ENCODE measurements at regions not wholly inside any gene's neighbourhood (a gene's known extent, or its start where the extent isn't known, plus 50 kb on each side); places are given as distances from the start of the nearest gene placed in this dataset.

DNA sequence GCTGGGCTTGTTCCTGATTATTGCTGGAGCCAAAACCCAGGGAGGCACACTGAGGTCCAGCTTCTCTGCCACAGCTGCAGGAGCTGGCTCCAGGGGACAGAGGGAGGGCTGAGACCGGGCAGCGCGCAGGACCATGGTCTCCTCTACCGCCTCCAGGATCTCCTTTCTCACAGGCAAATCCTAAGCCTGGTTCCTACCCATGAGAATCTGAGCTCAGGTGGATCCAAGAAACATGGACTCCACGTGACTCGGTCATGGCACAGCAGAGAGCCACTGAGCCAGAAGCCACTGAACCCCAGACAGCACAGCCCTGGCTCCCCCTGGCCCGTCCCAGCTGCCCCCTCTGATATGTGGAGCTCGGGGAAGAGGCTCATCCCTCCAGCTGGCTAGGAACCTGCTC, 653.4 kb upstream of the ID2 start:
- no peak for DNase-seq

DNA sequence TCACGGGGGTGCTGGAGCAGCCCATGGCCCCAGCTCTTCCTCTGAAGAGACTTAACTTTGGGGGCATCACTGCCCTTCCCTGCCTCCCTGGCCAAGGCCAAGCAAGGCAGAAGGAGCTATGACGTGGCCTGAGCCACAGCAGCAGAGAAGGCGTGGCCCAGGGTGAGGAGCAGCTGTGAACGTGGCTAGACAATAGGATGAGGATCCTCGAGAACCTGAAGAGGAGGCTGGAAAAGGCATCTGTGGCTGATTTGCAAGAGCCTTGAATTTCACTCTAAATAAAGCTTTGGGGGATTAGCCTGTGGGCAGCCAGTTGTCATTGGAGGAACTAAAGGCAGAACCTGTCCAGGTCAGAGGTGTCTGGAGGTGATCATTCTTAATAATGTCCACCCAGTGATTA, 652.9 kb upstream of the ID2 start:
- no peak for DNase-seq

DNA sequence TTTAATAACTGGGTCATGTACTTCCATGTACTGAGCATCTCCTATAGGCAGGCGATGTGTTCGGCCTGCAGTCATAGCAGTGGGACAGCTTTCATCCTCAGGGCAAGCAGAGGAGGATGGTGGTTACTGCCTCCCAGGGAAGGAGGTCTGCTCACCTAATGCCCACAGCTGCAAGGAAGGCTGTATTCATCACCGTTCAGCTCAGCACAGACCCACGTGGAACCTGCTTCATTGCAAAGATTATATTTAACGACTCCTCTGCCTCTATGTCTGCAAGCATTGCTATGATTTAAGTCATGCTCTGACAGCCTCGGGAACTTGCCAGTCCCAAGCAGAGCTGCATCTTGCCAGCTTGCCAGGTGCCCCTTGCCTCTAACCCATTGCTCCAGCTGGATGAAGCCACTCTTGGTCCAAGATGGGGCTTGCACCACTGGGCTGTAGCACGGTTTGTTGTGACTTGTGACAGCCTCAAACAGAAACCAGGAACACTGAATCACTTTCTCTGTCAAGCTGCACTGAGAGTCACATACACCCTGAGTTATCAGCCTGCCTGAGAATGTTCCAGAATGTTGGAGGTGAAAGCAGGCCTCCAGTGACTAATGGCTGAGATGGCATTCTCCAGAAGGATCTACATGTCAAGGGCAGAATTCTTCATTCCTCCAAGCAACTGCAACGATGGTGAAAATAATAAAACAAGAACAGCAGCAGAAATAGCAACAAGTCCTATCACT, 651.1 kb upstream of the ID2 start:
- DNase-seq = no peak

DNA sequence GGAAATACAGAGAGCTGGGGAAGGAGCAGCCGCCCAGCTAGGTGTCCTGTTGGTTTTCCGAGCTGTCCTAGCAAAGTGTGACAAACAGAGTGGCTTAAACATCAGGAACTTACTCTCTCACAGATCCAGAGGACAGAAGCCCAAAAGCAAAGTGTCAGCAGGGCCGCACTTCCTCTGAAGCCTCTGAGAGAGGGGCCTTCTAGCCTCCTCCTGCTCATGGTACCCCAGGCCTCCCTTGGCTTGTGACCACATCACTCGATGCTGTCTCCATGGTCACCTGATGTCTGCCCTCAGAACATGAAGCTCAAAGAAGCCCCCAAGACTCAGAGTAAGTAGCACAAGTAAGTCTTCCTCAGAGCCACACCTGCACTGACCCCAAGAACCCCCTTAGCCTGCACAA, 650.5 kb upstream of the ID2 start:
- DNase-seq = no peak

DNA sequence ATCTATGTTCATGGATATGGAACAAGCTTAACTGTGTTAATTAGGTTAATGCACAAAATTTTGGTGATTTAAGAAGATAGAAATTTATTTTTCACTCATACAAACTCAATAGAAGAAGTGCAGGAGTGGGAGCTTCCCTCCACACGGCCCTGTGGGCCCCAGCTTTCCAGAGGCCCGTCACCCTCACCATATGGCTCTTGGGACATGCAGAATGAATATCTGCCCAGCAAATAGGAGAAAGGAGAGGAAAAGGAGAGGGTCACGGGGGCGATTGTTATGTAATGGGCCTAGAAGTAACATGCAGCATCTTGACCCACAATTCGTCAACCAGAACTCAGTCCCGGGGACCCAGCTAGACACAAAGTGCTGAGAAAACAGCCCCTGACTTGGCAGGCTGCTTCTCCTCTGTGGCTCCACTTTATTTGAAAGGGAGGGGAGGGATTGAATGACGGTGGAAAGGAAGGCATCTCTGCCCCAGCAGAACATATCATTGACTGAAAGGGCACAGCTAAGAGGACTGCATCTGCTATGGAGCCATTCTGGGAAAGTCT, 648.2 kb upstream of the ID2 start:
- DNase-seq = no peak

DNA sequence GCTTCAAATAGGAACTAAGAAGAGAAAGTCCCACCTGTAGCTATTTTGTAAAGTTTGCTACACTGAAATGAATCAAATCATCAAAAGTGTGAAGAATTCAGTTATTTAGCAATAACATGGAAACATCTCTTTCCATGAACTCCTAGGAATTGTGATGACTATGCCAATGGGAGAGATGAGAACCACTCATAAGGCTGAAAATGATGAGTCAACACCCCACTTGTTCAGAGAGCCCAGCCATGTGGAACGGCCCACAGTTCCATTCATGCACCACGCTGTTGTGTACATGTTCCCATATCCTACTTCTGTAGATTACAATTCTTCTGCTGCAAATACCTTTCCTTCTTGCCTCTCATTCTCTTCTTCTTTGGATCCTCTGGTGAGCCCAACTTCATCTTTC, 645.5 kb upstream of the ID2 start:
- DNase-seq = no peak

DNA sequence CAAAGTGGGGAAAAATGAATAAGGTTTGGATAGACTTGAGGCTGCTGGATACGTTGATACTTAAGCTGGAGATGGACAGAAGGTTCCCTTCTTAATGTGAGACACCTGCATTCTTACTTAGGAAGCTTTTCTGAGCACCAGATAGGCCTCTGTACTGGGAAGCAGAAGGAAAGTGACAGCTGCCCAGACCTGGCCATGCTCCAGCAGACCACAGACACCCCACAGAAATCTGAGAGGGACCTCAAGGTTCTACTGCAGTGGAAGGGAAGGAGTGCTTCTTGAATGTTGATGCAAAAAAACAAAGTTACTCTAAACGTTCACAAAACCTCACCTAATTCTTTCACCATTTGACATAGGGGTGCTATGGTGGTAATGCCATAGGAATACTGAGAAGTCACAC, 642.1 kb upstream of the ID2 start:
- no peak for DNase-seq

DNA sequence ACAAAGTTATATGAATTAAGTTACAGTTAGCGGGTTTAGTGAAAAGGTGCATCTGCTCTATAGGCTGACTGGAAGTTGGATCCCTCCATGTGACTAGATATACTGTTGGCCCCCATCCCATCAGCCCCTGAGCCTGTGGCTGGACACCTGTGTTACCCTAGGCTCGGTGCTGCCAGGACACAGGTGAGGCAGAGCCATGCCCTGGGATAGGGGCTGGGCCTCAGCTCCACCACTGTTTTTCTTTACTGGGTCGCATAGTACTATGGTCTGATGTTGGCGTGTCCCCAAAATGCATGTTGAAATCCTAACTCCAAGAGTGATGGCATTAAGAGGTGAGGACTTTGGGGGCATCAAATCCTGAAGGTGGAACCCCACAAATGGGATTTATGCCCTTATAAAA, 638.6 kb upstream of the ID2 start:
- no peak for DNase-seq

DNA sequence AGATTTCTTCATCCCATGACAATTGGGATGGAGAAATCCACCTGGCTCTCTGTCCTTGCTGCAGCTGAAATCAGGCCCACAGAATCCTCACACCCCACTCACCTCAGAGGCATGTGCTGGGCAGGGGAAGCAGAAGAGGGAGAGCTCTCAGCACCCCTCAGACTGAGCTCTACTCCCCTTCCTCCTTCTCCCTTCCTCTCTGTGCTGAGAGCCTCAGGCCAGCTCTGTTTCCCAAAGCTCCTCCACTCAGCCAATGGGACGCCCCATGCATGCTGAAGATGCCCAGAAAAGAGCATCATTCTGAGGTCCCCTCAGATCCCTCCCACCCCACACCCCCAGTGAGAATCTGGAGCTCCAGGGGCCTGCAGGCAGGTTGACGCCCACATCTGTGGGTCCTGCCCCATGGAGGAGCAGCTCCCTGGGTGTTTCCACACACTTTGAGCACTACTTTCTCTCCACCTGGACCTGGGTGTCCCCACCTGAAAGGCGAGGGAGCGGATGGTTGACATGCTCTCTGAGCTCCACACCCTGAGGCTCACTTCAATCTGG, 637.7 kb upstream of the ID2 start:
- no peak for DNase-seq

DNA sequence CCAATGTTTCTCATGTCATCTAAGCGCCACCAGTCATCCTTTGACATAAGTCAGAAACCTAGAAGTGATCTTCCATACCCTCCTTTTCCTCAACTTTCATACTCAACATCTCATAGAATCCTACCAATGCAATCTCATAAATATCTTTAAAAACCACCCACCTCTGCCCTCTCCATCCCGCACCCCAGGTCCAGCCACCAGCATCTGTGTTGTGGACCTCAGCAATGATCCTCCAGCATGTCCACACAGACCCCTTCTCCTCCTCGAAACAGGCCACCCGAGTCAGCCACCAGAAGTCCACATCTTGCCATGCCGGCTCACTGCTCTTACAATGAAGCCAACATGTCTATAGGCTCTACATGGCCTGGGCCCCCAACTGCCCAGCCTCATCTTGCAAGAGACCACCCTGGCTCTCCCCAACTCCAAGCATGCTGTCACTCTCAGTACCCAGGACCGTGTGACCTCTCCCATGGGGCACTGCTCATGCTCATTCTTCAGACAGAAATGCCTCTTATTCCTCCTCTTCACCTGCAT, 636.7 kb upstream of the ID2 start:
- DNase-seq = no peak

DNA sequence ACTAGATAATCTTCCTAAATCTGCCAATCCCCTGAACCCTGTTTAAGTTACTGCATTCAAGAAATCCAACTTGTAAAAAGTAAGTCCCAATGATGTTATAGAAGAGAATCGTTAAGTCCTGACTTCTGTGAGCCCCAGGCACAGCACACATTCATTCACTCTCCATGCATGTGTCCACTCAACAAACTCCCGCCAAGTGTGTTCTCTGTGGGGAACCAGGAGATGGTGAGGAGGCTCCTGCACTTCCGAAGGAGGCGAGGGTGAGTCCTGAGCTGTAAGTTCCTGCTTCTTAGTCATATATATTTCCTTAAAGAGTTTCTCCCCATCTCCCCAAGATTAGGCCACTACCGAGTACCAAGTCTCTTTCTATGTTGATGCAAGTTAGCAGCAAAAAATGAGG, 635.0 kb upstream of the ID2 start:
- no peak for DNase-seq

DNA sequence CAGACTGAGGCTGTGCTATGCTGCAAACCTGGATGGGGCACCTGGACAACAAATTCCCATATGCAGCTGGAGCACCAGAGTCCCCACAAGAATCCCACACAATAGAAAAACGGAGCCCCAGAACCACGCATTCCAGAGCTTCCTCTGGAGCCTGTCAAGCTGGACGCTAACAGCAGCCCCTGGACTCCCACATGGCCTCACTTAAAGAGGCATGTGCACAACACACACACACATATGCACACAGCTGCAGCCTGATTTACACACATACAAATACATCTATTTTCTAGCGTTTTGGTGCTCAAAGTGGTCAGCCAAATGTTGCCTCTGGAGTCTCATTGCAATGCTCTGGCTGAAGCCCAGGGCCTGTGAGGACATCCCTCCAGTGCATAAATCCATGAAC, 632.7 kb upstream of the ID2 start:
- DNase-seq = no peak

DNA sequence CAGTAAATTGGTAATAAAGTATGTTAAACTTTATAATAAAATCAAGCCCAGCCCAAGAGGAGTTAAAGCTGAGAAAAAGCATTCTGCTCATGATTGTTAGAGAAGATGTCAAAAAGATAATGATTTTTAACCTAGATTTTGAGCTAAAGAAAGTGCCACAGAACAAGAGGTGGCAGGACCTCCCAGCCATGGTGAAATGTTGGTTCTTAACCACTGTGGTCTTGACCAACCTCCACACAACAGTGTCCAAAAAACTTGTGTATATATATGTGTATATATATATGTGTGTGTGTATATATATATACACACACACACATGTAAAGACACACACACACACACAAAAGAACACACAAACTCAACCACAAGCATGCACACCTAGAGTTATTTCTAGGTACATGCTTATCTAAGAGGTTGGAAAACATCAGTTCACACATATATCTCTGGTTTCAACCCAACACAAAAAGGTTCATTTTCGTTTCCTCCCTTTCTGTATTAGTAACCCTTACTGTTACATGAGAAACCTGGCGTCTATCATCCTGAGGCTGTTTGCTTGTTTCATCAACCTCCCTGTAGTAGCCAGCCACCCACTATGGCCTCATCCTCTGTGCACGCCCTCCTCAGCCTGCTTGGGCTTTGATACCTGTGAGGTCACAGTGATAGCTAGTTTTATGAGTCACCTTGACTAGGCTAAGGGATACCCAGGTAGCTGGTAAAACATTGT, 631.8 kb upstream of the ID2 start:
- DNase-seq = no peak

DNA sequence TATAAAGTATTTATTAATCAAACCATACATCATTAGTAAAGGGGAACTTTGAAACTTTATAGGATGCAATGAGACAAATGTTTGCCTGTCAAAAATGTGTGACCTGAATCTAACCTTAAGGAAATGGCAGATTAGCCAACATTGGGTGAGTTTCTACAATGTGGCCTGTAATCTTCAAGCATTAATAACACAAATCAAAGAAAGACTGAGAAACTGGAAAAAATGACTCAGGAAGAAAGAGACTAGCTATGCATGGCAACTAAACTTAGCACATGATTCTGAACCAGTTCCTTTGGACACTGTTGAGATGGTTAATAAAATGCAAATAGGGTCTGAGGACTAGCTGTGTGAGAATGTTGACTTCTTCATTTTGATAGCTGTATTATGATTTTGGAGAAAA, 628.6 kb upstream of the ID2 start:
- DNase-seq = no peak

DNA sequence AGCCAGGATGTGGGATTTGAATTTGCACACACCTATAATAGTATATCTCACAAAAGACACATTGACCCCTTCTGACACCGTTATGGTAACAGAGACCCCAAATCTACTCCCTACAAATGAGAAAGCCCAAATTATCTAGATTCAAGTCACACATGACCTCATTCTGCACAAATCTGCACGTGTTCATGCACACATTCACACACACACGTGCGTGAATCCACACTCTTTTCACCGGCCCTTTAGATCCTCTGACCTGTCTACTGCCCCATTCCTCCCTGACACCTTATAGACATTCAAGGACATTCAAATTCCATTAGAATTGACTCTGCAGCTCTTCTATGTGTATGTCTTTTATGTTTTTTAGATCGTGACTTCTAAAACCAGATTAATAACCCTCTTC, 627.8 kb upstream of the ID2 start:
- no peak for DNase-seq

DNA sequence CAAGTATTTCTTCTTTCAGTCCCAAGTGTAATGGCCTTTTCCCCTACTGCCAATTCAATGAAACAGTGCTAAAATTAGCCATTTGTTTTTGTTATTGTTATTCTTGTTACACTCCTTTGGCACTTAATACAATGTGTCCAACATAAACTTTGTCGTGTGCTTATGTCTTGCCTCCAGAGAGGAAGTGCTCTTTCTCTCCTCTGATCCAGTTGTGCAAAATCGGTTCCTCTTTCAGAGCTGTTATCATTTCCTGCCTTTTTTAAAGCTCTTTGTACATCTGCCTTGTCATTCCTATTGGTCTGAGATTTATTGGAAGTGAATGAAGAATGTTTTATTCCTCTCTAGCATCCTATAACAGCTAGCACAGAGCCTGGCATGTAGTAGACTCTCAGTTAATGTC, 623.2 kb upstream of the ID2 start:
- DNase-seq = no peak

DNA sequence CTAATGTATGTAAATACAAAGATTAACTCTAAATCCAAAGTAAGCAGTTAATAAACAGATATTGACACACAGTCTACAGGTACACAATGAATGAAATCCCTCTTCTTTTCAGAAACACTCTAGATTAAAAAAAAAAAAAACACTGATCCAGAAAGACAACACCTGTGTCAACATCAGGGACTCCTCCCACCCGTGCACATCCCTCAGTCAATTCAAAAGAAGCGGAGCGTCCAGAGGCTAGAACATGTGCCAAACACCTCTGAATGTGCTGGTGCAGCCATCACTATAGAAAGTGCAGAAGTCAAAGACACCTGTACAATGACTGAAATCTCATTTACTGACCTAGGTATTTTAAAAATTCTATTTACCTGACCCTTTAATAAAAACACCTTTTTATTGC, 622.6 kb upstream of the ID2 start:
- no peak for DNase-seq

DNA sequence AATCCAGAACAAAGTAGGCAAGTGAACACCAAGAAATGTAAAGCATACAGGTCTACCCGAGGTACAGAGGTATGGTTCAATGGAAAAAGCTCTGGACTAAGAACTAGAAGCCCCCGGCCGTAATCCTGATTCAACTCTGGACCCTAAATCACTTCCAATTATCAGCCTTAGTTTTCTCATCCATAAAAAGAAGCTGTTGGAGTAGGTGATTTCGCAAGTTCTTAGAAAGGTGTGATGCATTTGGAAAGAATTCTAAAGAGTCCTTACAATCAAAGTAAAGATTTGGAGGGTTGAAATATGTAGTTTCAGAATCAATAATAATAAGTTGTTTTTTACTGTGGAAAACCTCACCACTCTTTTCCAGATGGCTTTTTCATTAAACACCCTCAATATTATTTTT, 622.1 kb upstream of the ID2 start:
- no peak for DNase-seq

DNA sequence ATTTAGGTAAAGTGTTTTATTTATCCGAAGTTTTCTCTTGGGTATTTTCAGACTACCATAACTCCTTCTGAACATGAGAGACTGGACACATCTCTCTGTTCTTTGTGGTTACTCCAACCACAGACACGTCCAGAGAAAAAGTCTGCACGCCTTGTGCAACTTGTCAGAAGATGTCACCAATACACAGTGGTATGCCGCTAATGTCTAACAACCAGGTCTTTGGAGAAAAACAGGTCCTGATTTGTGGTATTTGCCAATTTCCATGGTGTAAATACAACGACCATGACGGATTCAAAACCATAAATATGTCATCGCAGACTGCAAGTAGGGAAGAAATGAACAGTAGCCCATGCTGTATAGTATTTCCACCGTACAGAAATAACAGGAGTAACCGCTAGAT, 620.6 kb upstream of the ID2 start:
- no peak for DNase-seq

DNA sequence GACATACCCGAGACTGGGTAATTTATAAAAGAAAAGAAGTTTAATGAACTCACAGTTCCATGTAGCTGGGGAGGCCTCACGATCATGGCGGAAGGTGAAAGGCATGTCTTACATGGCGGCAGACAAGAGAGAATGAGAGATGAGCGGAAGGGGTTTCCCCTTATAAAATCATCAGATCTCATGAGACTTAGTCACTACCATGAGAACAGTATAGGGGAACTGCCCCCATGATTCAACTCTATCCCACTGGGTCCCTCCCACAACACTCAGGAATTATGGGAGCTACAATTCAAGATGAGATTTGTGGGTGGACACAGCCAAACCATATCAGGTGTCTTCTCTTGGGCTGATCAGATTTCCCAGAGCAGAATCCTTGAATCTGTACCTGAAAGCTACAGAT, 617.3 kb upstream of the ID2 start:
- DNase-seq = no peak

DNA sequence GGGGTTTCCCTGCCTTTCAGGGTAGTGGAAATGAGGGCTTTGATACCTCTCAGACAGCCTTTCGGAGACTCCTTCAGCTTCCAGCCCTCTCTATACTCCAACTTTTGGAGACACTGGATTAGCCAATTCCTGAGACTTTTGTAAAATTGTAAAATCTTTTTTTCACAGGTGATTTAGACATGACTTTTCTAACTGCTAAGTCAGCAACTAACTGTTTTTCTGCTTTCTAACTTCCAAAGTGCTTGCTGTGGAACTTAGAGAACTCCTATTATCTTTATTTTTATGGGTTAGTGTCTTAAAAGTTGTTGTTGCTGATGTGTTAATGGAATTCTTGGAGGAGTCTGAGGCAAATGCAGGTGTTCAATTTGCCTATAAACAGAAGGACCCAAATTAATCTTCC, 616.7 kb upstream of the ID2 start:
- DNase-seq = no peak

DNA sequence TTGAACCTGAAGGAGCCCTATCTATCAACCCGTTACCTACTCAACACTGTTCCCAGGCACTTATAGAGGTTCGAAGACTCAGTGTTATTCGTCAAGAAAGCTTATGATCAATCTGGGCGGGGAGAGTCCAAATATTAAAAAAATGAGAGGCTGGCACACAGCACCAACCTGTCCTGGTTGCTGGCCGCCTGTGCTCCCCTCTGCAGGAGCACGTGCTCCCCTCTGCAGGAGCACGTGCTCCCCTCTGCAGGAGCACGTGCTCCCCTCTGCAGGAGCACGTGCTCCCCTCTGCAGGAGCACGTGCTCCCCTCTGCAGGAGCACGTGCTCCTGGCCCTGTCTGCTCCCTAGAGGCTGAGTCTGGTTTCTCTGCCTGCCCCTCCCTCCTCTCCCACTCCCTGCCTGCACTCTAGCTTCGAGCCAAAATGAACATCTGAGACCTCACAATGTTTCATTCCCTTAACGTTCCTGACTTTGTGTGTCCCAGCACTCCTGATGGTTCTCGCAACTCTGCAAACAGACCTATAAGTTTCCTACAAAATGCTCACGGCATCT, 614.0 kb upstream of the ID2 start:
- DNase-seq = no peak

DNA sequence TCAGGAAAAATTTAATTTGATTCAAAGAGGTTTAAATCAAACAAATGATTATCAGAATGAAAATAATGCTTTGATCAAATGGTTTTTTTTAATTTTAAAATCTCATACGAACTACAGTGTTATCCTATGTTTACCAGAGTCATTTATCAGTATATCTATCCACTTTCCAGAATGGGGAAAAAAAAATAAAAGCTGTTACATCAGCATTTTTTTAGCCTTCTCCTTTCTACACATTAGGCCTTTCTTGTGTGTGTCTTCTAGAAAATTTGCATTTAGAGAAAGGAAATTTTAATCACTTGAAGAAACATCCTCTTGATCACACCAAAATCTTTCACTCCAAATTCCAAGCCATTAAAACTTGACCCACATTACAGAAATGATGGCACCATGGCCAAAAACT, 608.9 kb upstream of the ID2 start:
- DNase-seq = no peak

DNA sequence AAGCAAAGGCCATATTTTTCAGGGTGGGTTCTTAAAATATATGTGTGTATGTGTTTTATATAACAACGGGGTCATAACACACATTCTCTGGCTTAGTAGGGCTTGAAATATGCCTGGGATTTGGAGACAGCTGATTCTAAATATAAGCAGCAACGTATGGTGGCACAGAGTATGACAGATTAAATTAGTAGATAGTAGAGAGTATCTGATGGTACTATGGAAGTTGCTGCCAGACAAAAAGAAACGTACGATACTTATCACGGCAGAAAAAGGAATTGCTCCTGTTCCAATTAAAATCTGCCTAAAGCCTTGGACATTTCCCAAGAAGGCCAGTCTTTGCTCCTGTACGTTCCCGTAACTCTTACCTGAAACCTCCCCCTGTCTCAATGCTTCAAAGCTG, 607.9 kb upstream of the ID2 start:
- no peak for DNase-seq
